Body of pancreas (tissue), 4 donors: ENCODE measurements at regions not wholly inside any gene's neighbourhood (a gene's known extent, or its start where the extent isn't known, plus 50 kb on each side); places are given as distances from the start of the nearest gene placed in this dataset.

Experiments
- POLR2A ChIP-seq, 3 donors: fragments of 450-650 bp; IDR thresholded peaks; one replicate each; pipeline ENCODE4 v1.6.1; 2016; ENCODE audit warnings: antibody characterized with exemption in 3 of 3, mild to moderate bottlenecking in 2 of 3
- TF ChIP-seq, protein P1 (sequence below), 7 experiments: fragments of 450-650 bp in 4 of 7; fragments of 200-600 bp in 3 of 7; sonication (generic) in 3 of 7; IDR thresholded peaks; one replicate each; pipeline ENCODE4 v1.5.1; 2016 to 2019; ENCODE audit warnings: antibody characterized with exemption in 7 of 7

DNA sequence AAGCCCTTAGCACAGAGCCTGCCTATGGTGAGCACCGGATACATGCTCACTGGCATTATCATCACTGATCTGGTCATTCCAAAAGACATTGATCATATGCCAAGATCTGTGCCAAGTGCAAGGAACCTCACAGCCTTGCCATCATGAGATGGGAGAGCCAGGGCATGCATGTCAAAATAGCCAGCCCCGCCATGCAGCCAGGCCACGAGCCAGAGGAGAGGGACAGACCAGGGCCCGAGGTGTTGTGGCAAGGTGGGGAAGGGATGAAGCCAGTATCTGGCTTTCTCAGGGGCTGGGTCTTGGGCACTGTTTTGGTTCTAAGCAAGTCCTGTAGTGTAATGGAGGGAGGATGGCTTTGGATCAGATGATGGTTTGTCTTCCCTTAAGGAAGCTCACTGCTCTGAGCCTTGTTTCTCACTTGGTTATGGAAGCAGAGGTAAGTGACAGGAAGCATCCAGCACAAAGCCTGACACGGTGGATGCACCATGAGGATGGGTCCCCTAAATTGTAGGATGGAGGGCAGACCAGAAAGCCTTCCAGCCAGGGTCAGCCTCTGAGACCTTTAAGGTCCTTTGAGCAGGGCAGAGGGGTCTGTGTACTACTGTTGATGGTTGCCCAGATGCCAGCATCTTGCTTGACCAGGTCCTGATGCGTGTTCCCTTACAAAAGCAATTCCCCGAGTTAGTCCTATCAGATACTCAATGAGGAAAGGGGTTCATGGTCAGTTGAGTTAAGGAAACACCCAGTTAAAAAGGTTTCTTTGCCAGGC, 247.7 kb upstream of the TLE3 start:
- no peak for TF ChIP-seq POLR2A (IDR thresholded peaks at IDR 0.05)
- TF ChIP-seq, protein P1, sequence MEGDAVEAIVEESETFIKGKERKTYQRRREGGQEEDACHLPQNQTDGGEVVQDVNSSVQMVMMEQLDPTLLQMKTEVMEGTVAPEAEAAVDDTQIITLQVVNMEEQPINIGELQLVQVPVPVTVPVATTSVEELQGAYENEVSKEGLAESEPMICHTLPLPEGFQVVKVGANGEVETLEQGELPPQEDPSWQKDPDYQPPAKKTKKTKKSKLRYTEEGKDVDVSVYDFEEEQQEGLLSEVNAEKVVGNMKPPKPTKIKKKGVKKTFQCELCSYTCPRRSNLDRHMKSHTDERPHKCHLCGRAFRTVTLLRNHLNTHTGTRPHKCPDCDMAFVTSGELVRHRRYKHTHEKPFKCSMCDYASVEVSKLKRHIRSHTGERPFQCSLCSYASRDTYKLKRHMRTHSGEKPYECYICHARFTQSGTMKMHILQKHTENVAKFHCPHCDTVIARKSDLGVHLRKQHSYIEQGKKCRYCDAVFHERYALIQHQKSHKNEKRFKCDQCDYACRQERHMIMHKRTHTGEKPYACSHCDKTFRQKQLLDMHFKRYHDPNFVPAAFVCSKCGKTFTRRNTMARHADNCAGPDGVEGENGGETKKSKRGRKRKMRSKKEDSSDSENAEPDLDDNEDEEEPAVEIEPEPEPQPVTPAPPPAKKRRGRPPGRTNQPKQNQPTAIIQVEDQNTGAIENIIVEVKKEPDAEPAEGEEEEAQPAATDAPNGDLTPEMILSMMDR (IDR thresholded peaks at IDR 0.05), result no peak
